Liver (tissue), 8 donors: ENCODE measurements at regions not wholly inside any gene's neighbourhood (a gene's known extent, or its start where the extent isn't known, plus 50 kb on each side); places are given as distances from the start of the nearest gene placed in this dataset.

Experiments used
- DNase-seq: peaks from one replicate; pipeline ENCODE4 v3.0.0-alpha.2; 2017; ENCODE audit warnings: low spot score
- H3K27ac ChIP-seq, 2 donors: one replicate each; pipeline ENCODE4 v1.7.0; 2013; ENCODE audit warnings: inconsistent platforms in 2 of 2, low read length in 2 of 2, control low read depth in 1 of 2, low read depth in 1 of 2, mild to moderate bottlenecking in 1 of 2
- H3K27me3 ChIP-seq, 4 donors: one replicate each; pipeline versions ENCODE4 v1.6.1 to v1.7.0; 2013; ENCODE audit warnings: low read length in 3 of 4, inconsistent platforms in 1 of 4, mild to moderate bottlenecking in 1 of 4, moderate library complexity in 1 of 4; ENCODE audit not compliant: control insufficient read depth in 4 of 4, insufficient read depth in 4 of 4
- H3K36me3 ChIP-seq, 4 donors: one replicate each; pipeline versions ENCODE4 v1.6.1 to v1.7.0; 2013; ENCODE audit warnings: low read length in 3 of 4, mild to moderate bottlenecking in 3 of 4, low read depth in 1 of 4, moderate library complexity in 1 of 4; ENCODE audit not compliant: control insufficient read depth in 4 of 4, insufficient read depth in 3 of 4
- H3K4me1 ChIP-seq, 4 donors: one replicate each; pipeline versions ENCODE4 v1.6.1 to v1.7.0; 2013; ENCODE audit warnings: low read length in 3 of 4, mild to moderate bottlenecking in 3 of 4, moderate library complexity in 1 of 4; ENCODE audit not compliant: control insufficient read depth in 4 of 4, insufficient read depth in 4 of 4
- H3K4me3 ChIP-seq, 3 donors: one replicate each; pipeline versions ENCODE4 v1.6.1 to v1.7.0; 2013; ENCODE audit warnings: low read length in 3 of 3, control low read depth in 1 of 3, low read depth in 1 of 3, mild to moderate bottlenecking in 1 of 3
- H3K9ac ChIP-seq, 2 donors: one replicate each; pipeline ENCODE4 v1.7.0; 2013; ENCODE audit warnings: low read length in 2 of 2, mild to moderate bottlenecking in 2 of 2, moderate library complexity in 2 of 2, control low read depth in 1 of 2, low read depth in 1 of 2
- H3K9me3 ChIP-seq, 4 donors: one replicate each; pipeline versions ENCODE4 v1.6.1 to v1.7.0; 2013; ENCODE audit warnings: low read length in 3 of 4; ENCODE audit not compliant: control insufficient read depth in 4 of 4
- EGR1 ChIP-seq, 2 donors: IDR thresholded peaks; 2 replicates each; pipeline ENCODE4 v1.6.1; 2016 to 2018; ENCODE audit warnings: antibody characterized with exemption in 2 of 2, low read depth in 2 of 2
- FOXA1 ChIP-seq: IDR thresholded peaks from 2 replicates; pipeline ENCODE4 v1.6.1; 2016; ENCODE audit warnings: antibody characterized with exemption
- FOXA2 ChIP-seq: IDR thresholded peaks from 2 replicates; pipeline ENCODE4 v1.6.1; 2016; ENCODE audit warnings: antibody characterized with exemption
- GABPA ChIP-seq, 2 donors: IDR thresholded peaks in 1 of 2; conservative IDR thresholded peaks in 1 of 2; 2 replicates each; pipeline ENCODE4 v1.6.1; 2016; ENCODE audit warnings: antibody characterized with exemption in 2 of 2, mild to moderate bottlenecking in 1 of 2, moderate library complexity in 1 of 2
- HNF4A ChIP-seq, 2 donors: conservative IDR thresholded peaks; 2 replicates each; pipeline ENCODE4 v1.6.1; 2016; ENCODE audit warnings: antibody characterized with exemption in 2 of 2, mild to moderate bottlenecking in 2 of 2
- HNF4G ChIP-seq: IDR thresholded peaks from 2 replicates; pipeline ENCODE4 v1.6.1; 2016; ENCODE audit warnings: antibody characterized with exemption
- JUND ChIP-seq, 2 donors: IDR thresholded peaks; 2 replicates each; pipeline ENCODE4 v1.6.1; 2016; ENCODE audit warnings: antibody characterized with exemption in 2 of 2
- NR2F2 ChIP-seq: IDR thresholded peaks from 2 replicates; pipeline ENCODE4 v1.6.1; 2016; ENCODE audit warnings: antibody characterized with exemption
- RAD21 ChIP-seq, 2 donors: IDR thresholded peaks; 2 replicates each; pipeline ENCODE4 v1.6.1; 2016; ENCODE audit warnings: antibody characterized with exemption in 2 of 2, mild to moderate bottlenecking in 2 of 2
- RXRA ChIP-seq, 2 donors: IDR thresholded peaks; 2 replicates each; pipeline ENCODE4 v1.6.1; 2017 to 2018; ENCODE audit warnings: antibody characterized with exemption in 2 of 2, mild to moderate bottlenecking in 1 of 2
- SP1 ChIP-seq: IDR thresholded peaks from 2 replicates; pipeline ENCODE4 v1.6.1; 2018; ENCODE audit warnings: antibody characterized with exemption, mild to moderate bottlenecking
- TAF1 ChIP-seq: conservative IDR thresholded peaks from 2 replicates; pipeline ENCODE4 v1.6.1; 2016; ENCODE audit warnings: antibody characterized with exemption, mild to moderate bottlenecking
- YY1 ChIP-seq: IDR thresholded peaks from 2 replicates; pipeline ENCODE4 v1.6.1; 2016; ENCODE audit warnings: antibody characterized with exemption, mild to moderate bottlenecking
- WGBS: extraction: QIAGEN DNeasy Blood & Tissue Kit; methylation state at CpG from one replicate; pipeline ENCODE4 v1.1.7; 2013; 5-methylcytosine and 5-hydroxymethylcytosine counted together
- TF ChIP-seq, protein P1 (sequence below): IDR thresholded peaks from 2 replicates; pipeline ENCODE4 v1.6.1; 2016; ENCODE audit warnings: antibody characterized with exemption
- TF ChIP-seq, protein P2 (sequence below): IDR thresholded peaks from 2 replicates; pipeline ENCODE4 v1.6.1; 2016; ENCODE audit warnings: antibody characterized with exemption, mild to moderate bottlenecking
- TF ChIP-seq, protein P3 (sequence below): fragments of 150-350 bp; IDR thresholded peaks from 2 replicates; pipeline ENCODE4 v1.5.1; 2017; ENCODE audit warnings: improper control_type of control experiment, low read depth, low read length; ENCODE audit not compliant: missing input control
- TF ChIP-seq, protein P4 (sequence below): IDR thresholded peaks from 2 replicates; pipeline ENCODE4 v1.6.1; 2016; ENCODE audit warnings: antibody characterized with exemption
- TF ChIP-seq, protein P5 (sequence below): IDR thresholded peaks from 2 replicates; pipeline ENCODE4 v1.6.1; 2016; ENCODE audit warnings: antibody characterized with exemption
- donor health status: healthy.
- donor health status: healthy.
- donor health status: healthy.
- donor health status: healthy.
- donor health status: healthy.

DNA sequence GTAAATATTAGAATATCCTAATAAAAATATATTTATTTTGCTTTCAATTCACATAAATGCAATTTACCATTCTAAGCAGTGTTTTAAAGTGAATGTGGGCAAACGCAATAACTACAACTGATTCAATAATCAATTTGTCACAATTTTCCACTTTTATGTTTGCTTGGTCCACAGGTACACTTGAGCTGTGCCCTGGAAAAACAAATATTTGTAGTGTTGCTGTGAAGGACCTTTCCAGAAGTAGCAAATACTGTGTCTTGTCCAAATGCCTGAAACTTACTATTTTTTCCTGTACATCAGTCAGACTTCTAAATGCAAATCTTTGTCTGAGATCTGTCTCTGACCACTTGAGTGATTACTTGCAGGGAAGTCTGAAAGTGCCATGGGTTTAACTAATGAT lies 845.8 kb upstream of the SLITRK5 start:
- no peak for DNase-seq
- 26% methylated on average over 1 of the region's 1 CpG for WGBS
- TF ChIP-seq, protein P1, sequence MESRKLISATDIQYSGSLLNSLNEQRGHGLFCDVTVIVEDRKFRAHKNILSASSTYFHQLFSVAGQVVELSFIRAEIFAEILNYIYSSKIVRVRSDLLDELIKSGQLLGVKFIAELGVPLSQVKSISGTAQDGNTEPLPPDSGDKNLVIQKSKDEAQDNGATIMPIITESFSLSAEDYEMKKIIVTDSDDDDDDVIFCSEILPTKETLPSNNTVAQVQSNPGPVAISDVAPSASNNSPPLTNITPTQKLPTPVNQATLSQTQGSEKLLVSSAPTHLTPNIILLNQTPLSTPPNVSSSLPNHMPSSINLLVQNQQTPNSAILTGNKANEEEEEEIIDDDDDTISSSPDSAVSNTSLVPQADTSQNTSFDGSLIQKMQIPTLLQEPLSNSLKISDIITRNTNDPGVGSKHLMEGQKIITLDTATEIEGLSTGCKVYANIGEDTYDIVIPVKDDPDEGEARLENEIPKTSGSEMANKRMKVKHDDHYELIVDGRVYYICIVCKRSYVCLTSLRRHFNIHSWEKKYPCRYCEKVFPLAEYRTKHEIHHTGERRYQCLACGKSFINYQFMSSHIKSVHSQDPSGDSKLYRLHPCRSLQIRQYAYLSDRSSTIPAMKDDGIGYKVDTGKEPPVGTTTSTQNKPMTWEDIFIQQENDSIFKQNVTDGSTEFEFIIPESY = peak; percentile 14
- TF ChIP-seq RXRA (IDR thresholded peaks at IDR 0.05) (peak in 1 of 2 donors; percentile 26), SP1 (peak; percentile 40), GABPA (IDR thresholded peaks at IDR 0.05 in 1 of 2, conservative IDR thresholded peaks at IDR 0.05 in 1 of 2) (no peak), YY1 (peak; percentile 11), NR2F2 (no peak), HNF4G (no peak), RAD21 (IDR thresholded peaks at IDR 0.05) (no peak), TAF1 (no peak), FOXA2 (peak; percentile 42), FOXA1 (no peak), EGR1 (IDR thresholded peaks at IDR 0.05; ENCODE audit: low read depth in 2 of 2) (peak in 1 of 2 donors; percentile 26), HNF4A (conservative IDR thresholded peaks at IDR 0.05) (peak; percentile 46 to 53), JUND (IDR thresholded peaks at IDR 0.05) (peak in 1 of 2 donors; percentile 16)
- TF ChIP-seq, protein P2, sequence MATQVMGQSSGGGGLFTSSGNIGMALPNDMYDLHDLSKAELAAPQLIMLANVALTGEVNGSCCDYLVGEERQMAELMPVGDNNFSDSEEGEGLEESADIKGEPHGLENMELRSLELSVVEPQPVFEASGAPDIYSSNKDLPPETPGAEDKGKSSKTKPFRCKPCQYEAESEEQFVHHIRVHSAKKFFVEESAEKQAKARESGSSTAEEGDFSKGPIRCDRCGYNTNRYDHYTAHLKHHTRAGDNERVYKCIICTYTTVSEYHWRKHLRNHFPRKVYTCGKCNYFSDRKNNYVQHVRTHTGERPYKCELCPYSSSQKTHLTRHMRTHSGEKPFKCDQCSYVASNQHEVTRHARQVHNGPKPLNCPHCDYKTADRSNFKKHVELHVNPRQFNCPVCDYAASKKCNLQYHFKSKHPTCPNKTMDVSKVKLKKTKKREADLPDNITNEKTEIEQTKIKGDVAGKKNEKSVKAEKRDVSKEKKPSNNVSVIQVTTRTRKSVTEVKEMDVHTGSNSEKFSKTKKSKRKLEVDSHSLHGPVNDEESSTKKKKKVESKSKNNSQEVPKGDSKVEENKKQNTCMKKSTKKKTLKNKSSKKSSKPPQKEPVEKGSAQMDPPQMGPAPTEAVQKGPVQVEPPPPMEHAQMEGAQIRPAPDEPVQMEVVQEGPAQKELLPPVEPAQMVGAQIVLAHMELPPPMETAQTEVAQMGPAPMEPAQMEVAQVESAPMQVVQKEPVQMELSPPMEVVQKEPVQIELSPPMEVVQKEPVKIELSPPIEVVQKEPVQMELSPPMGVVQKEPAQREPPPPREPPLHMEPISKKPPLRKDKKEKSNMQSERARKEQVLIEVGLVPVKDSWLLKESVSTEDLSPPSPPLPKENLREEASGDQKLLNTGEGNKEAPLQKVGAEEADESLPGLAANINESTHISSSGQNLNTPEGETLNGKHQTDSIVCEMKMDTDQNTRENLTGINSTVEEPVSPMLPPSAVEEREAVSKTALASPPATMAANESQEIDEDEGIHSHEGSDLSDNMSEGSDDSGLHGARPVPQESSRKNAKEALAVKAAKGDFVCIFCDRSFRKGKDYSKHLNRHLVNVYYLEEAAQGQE = no peak
- TF ChIP-seq, protein P3, sequence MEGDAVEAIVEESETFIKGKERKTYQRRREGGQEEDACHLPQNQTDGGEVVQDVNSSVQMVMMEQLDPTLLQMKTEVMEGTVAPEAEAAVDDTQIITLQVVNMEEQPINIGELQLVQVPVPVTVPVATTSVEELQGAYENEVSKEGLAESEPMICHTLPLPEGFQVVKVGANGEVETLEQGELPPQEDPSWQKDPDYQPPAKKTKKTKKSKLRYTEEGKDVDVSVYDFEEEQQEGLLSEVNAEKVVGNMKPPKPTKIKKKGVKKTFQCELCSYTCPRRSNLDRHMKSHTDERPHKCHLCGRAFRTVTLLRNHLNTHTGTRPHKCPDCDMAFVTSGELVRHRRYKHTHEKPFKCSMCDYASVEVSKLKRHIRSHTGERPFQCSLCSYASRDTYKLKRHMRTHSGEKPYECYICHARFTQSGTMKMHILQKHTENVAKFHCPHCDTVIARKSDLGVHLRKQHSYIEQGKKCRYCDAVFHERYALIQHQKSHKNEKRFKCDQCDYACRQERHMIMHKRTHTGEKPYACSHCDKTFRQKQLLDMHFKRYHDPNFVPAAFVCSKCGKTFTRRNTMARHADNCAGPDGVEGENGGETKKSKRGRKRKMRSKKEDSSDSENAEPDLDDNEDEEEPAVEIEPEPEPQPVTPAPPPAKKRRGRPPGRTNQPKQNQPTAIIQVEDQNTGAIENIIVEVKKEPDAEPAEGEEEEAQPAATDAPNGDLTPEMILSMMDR = no peak
- TF ChIP-seq, protein P4, sequence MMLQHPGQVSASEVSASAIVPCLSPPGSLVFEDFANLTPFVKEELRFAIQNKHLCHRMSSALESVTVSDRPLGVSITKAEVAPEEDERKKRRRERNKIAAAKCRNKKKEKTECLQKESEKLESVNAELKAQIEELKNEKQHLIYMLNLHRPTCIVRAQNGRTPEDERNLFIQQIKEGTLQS = no peak
- TF ChIP-seq, protein P5, sequence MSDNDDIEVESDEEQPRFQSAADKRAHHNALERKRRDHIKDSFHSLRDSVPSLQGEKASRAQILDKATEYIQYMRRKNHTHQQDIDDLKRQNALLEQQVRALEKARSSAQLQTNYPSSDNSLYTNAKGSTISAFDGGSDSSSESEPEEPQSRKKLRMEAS = no peak

More for the DNA sequence above, 845.8 kb upstream of the SLITRK5 start:
- Histone ChIP-seq H3K9ac (no peak overlapping the region), H3K4me3 (no peak overlapping the region), H3K4me1 (peaks cover 3 to 10% (median 6%) of the 10 kb centered on the region in 4 donors), H3K9me3 (no peaks in the 10 kb centered on the region), H3K36me3 (no peaks in the 10 kb centered on the region), H3K27ac (no peak overlapping the region), H3K27me3 (no peaks in the 10 kb centered on the region)
